ENCODE measurements at regions not wholly inside any gene's neighbourhood (a gene's known extent, or its start where the extent isn't known, plus 50 kb on each side); places are given as distances from the start of the nearest gene placed in this dataset.

DNA sequence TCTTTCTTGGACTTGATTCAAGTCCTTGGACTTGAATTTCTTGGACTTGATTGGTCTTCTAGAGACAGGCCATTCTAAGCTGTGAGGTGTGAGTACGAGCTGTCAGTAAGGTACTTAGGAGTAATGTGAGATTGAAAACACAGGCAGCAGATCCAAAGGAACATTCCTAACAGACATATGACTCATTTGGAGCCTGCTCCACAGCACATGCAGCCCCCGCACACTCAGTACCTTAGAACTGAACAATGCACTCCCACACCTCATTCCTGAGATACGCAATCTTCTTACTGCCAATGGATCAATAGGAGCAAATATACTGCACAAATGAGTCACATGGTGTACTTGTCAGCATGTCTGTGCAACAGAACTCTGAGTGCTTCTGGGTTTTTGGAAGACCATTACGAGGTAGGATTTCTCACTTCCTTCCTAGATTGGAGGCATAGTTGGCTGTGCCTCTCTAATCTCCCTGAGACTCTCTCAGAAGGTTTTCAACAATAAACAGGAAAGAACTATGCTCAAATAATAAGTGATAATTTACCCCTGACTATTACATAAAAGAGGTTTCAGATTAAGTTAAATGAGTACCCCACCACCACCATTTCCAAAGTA lies 243.1 kb downstream of the KCNA4 start:
- ATAC-seq (no peak), DNase-seq (no peak)
- Mint-ChIP-seq H3K36me3 (ENCODE audit: low read depth) (no peaks in the 10 kb centered on the region), H3K27me3 (no peaks in the 10 kb centered on the region), H3K4me3 (no peak overlapping the region), H3K9me3 (ENCODE audit: low read depth) (peaks cover 8% of the 10 kb centered on the region), H3K4me1 (no peaks in the 10 kb centered on the region), H3K27ac (no peak overlapping the region)
- POLR2A ChIA-PET, result no interaction called here
- CTCF ChIA-PET, result no interaction called here
- intact Hi-C loops (cut with DNase I, micrococcal nuclease), result no loop called here

DNA sequence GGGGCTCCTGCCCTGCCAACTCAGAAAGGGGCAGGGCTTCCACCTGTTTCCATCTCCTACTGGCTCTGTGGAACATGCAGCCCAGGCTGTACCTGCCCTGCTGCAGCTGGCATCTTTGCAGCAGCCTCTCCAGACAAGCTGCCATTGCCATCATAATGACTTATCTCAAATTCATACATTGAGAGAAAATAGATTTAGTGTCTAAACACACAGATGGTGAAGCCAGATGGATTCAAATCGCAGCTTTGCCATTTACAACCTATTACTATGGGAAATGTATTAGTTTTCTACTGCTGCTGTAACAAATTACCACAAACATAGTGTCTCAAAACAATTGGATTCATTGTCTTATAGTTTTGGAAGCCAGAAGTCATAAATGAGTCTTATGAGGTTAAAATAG lies 260.0 kb downstream of the KCNA4 start:
- Mint-ChIP-seq H3K4me1 (no peaks in the 10 kb centered on the region), H3K9me3 (ENCODE audit: low read depth) (peaks cover 6% of the 10 kb centered on the region), H3K27ac (no peak overlapping the region), H3K36me3 (ENCODE audit: low read depth) (no peaks in the 10 kb centered on the region), H3K4me3 (no peak overlapping the region), H3K27me3 (no peaks in the 10 kb centered on the region)
- CTCF ChIA-PET, result no interaction called here
- intact Hi-C loops (cut with DNase I, micrococcal nuclease), result no loop called here
- POLR2A ChIA-PET, result no interaction called here
- ATAC-seq (no peak), DNase-seq (no peak)

DNA sequence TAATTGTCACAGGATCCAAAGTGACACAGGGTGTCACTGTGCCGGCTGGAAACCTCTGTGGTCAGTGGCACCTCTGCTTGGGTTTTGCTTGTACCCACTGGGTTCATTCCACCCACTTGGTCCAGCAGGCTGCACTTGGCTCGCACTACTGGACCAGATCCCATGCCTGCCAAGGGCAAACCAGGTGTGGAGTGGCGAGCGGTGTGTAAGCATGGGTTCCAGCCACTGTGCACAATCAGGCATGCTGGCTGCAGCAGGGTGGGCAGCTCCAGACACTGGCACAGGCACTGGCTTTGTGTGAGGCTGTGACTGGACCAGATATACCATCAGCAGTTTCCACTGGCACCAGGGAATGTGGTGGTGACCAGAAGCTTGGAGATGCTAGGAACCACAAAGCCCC lies 261.4 kb downstream of the KCNA4 start:
- no peaks in the 10 kb centered on the region for H3K36me3 Mint-ChIP-seq (ENCODE audit: low read depth)
- no peak overlapping the region for H3K27ac Mint-ChIP-seq
- DNase-seq (no peak), ATAC-seq (no peak)
- no peaks in the 10 kb centered on the region for H3K4me1 Mint-ChIP-seq
- POLR2A ChIA-PET, result no interaction called here
- intact Hi-C loops (cut with DNase I, micrococcal nuclease), result no loop called here
- CTCF ChIA-PET, result no interaction called here
- H3K4me3 Mint-ChIP-seq, result no peak overlapping the region
- no peaks in the 10 kb centered on the region for H3K27me3 Mint-ChIP-seq
- H3K9me3 Mint-ChIP-seq (ENCODE audit: low read depth), result peaks cover 2% of the 10 kb centered on the region

DNA sequence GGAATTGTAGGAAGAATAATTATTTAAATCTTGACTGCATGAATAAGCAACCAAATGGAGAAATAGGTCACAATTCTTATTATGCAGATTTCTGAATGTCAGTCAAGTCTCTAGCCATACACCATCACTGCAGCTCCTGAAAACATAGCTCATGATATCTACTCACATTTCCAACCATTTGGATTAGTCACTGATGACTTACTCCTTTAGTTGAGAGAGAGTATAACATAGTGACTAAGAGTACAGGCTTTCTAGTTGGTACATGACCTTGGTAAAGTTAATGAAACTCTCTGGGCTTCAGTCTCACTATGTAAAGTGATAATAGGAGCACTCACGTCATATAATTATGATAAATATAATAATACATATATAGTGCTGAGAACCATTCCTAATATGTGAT lies 265.2 kb downstream of the KCNA4 start:
- Mint-ChIP-seq H3K36me3 (ENCODE audit: low read depth) (no peaks in the 10 kb centered on the region), H3K4me1 (no peaks in the 10 kb centered on the region), H3K27ac (no peak overlapping the region), H3K4me3 (no peak overlapping the region), H3K27me3 (no peaks in the 10 kb centered on the region), H3K9me3 (ENCODE audit: low read depth) (peaks cover 3% of the 10 kb centered on the region)
- ChIA-PET POLR2A (no interaction called here), CTCF (no interaction called here)
- intact Hi-C loops (cut with DNase I, micrococcal nuclease), result no loop called here
- ATAC-seq, result no peak
- DNase-seq, result no peak

DNA sequence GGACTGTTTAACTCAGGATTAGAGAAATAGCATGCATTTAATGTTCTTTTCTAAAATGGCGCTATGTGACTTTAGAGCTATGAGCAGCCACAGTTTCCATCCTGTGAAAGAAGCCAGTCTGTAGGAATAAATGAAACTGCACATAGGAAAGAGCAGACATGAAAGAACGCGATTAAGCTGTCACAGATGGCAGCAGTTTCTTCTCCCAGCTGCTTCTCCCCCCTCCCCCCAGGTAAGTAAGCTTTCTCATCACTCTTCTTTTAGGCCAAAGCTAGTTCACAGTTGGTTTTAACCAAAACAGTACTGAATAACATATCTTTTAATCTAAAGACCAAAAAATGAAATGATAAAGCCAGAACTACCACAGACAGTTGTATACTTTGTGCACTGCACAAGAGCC lies 266.4 kb downstream of the KCNA4 start:
- no peak for ATAC-seq
- Mint-ChIP-seq H3K9me3 (ENCODE audit: low read depth) (peaks cover 6% of the 10 kb centered on the region), H3K27ac (no peak overlapping the region), H3K4me1 (no peaks in the 10 kb centered on the region), H3K4me3 (no peak overlapping the region), H3K36me3 (ENCODE audit: low read depth) (no peaks in the 10 kb centered on the region), H3K27me3 (no peaks in the 10 kb centered on the region)
- CTCF ChIA-PET, result no interaction called here
- DNase-seq, result no peak
- intact Hi-C loops (cut with DNase I, micrococcal nuclease), result no loop called here
- POLR2A ChIA-PET, result no interaction called here

DNA sequence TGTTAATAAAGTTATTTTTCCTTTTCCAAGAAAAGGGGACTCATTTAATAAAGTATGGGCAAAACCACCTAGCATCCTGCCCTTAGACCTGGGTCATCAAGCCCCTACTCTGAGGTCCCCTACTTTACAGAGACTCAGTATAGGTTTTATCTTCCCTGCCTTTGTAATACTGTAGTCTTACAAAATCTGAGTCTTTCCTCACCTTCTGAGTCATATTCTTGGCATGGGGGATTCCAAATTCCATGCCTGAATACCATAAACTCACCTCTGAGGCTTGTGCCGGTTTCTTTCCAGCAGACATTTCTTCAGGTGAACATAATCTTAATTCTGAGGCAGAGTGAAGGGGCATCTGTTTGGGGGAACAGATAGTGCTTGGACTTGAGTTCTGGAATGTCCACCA lies 282.5 kb downstream of the KCNA4 start:
- ATAC-seq (no peak), DNase-seq (no peak)
- no peaks in the 10 kb centered on the region for H3K27me3 Mint-ChIP-seq
- H3K27ac Mint-ChIP-seq, result no peak overlapping the region
- no peaks in the 10 kb centered on the region for H3K36me3 Mint-ChIP-seq (ENCODE audit: low read depth)
- POLR2A ChIA-PET, result no interaction called here
- no peaks in the 10 kb centered on the region for H3K4me1 Mint-ChIP-seq
- peaks cover 1% of the 10 kb centered on the region for H3K9me3 Mint-ChIP-seq (ENCODE audit: low read depth)
- no peak overlapping the region for H3K4me3 Mint-ChIP-seq
- intact Hi-C loops (cut with DNase I, micrococcal nuclease), result no loop called here
- CTCF ChIA-PET, result no interaction called here

DNA sequence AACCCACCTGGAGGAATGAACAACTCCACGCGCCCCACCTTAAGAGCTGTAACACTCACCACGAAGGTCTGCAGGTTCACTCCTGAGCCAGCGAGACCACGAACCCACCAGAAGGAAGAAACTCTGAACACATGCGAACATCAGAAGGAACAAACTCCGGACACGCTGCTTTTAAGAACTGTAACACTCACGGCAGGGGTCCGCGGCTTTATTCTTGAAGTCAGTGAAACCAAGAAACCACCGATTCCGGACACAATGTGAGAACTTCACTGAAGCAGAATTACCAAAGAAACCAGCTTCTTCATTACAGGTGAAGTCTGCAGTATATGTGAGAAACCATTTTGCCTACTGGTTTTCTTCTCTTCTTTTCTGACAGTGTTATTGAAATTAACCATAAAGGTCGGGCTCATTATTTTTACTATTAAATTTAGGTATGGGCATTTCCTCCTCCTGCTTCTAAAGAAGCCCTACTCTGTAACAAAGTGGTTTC lies 303.0 kb downstream of the KCNA4 start:
- H3K9me3 Mint-ChIP-seq (ENCODE audit: low read depth), result peaks cover 7% of the 10 kb centered on the region
- intact Hi-C loops (cut with DNase I, micrococcal nuclease), result no loop called here
- no peak overlapping the region for H3K27ac Mint-ChIP-seq
- H3K4me3 Mint-ChIP-seq, result no peak overlapping the region
- H3K27me3 Mint-ChIP-seq, result no peaks in the 10 kb centered on the region
- ChIA-PET POLR2A (no interaction called here), CTCF (no interaction called here)
- no peaks in the 10 kb centered on the region for H3K4me1 Mint-ChIP-seq
- DNase-seq, result no peak
- no peak for ATAC-seq
- H3K36me3 Mint-ChIP-seq (ENCODE audit: low read depth), result no peaks in the 10 kb centered on the region

DNA sequence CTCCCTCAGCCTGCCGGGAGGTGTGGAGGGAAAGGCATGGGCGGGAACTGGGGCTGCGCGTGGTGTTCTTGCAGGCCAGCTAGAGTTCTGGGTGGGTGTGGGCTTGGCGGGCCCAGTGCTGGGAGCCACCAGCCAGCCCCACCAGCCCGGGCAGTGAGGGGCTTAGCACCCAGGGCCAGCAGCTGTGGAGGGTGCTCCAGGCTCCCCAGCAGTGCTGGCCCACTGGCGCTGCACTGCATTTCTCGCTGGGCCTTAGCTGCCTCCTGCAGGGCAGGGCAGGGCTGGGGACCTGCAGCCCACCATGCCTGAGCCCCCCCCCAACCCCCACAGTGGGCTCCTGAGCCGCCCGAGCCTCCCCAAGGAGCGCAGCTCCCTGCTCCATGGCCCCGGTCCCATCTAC lies 304.2 kb downstream of the KCNA4 start:
- DNase-seq (no peak), ATAC-seq (no peak)
- Mint-ChIP-seq H3K27me3 (no peaks in the 10 kb centered on the region), H3K27ac (no peak overlapping the region), H3K9me3 (ENCODE audit: low read depth) (peaks cover 7% of the 10 kb centered on the region), H3K4me1 (no peaks in the 10 kb centered on the region), H3K4me3 (no peak overlapping the region), H3K36me3 (ENCODE audit: low read depth) (no peaks in the 10 kb centered on the region)
- POLR2A ChIA-PET, result no interaction called here
- intact Hi-C loops (cut with DNase I, micrococcal nuclease), result no loop called here
- CTCF ChIA-PET, result no interaction called here

DNA sequence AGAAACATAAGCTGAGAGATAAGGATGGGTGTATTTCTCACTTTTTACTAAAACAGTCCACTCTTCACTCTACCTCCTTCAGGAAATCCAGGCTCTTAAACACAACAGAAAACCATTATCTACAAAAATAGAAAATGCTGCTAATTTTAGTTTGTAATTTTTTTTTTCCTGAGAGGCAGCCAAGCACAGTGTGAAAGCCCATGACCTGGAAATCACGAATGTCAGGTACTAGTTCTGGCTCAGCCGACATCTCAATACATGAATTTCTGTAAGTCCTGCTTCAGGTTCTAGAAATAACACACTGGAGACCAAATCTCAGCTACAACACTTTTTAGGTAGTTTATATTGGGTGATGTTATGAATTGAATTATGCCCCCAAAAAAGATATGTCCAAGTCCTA lies 308.9 kb downstream of the KCNA4 start:
- Mint-ChIP-seq H3K4me3 (no peak overlapping the region), H3K36me3 (ENCODE audit: low read depth) (no peaks in the 10 kb centered on the region)

DNA sequence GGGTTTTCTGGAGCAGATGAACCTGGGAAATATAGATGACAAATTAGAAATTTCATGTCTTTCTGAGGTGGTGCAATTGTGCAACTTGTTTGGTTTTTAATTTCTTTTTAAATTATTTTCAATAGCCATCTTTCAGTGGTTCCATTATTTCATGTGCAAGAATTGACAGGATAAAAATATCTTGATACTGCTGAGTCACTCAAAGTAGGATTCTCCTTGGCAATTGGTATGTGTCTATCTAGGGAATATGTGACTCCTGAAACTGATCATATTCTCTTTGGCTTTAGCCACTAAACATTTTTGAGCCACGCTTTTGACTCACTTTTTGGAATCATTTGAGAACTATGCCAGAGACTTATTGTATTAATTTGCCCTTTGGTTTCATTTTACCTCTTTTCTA lies 331.5 kb downstream of the KCNA4 start:
- no peaks in the 10 kb centered on the region for H3K27me3 Mint-ChIP-seq
- no peaks in the 10 kb centered on the region for H3K4me1 Mint-ChIP-seq
- H3K4me3 Mint-ChIP-seq, result no peak overlapping the region
- ChIA-PET CTCF (no interaction called here), POLR2A (no interaction called here)
- ATAC-seq (no peak), DNase-seq (no peak)
- intact Hi-C loops (cut with DNase I, micrococcal nuclease), result no loop called here
- H3K27ac Mint-ChIP-seq, result no peak overlapping the region
- H3K36me3 Mint-ChIP-seq (ENCODE audit: low read depth), result no peaks in the 10 kb centered on the region
- H3K9me3 Mint-ChIP-seq (ENCODE audit: low read depth), result peaks cover 3% of the 10 kb centered on the region

More for the DNA sequence above, 308.9 kb downstream of the KCNA4 start:
- ChIA-PET POLR2A (no interaction called here), CTCF (no interaction called here)
- H3K9me3 Mint-ChIP-seq (ENCODE audit: low read depth), result peaks cover 10% of the 10 kb centered on the region
- H3K27me3 Mint-ChIP-seq, result no peaks in the 10 kb centered on the region
- no peak for ATAC-seq
- no peak for DNase-seq
- intact Hi-C loops (cut with DNase I, micrococcal nuclease), result no loop called here
- H3K27ac Mint-ChIP-seq, result no peak overlapping the region
- no peaks in the 10 kb centered on the region for H3K4me1 Mint-ChIP-seq

DNA sequence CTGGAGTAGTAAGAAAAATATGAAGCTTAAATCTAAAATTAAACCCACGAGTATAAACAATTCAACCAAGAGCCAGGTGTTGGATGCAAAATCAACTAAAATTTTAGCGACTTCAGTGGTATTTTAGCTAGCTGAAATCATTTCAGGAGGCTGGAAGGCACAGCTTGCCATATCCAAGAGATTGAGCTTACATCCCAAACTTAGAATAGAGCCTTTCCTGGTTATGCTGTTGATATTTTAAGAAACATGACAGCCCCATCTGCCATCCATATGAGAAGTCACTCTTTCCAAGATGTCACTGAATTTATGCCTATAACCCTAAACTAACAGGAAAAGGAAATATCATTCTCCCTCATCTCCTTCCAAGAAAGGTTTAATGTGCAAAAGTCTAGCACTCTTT lies 334.0 kb downstream of the KCNA4 start:
- Mint-ChIP-seq H3K9me3 (ENCODE audit: low read depth) (peaks cover 3% of the 10 kb centered on the region), H3K36me3 (ENCODE audit: low read depth) (no peaks in the 10 kb centered on the region), H3K4me1 (no peaks in the 10 kb centered on the region), H3K27me3 (no peaks in the 10 kb centered on the region), H3K4me3 (no peak overlapping the region), H3K27ac (no peak overlapping the region)
- ChIA-PET POLR2A (no interaction called here), CTCF (no interaction called here)
- DNase-seq (no peak), ATAC-seq (no peak)
- intact Hi-C loops (cut with DNase I, micrococcal nuclease), result no loop called here

DNA sequence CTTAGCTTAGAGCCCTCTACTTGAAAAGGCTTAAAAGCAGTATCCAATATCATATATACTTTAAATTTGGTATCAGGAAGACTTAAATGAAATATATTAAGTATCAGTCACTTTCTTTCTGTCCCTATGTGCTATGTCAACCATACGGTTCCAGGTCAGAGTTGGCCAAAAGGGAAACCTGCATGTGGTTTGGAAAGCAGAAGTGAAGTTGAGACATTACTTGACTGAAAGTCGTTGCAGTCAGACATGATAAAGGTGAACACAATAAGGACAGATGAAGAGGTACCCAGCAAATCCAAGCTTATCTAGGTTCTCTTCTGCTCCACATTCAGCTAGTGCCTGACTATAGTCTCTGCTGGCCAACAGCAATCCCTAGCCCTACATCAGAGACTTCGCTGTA lies 336.8 kb downstream of the KCNA4 start:
- H3K27me3 Mint-ChIP-seq, result no peaks in the 10 kb centered on the region
- peaks cover 9% of the 10 kb centered on the region for H3K9me3 Mint-ChIP-seq (ENCODE audit: low read depth)
- CTCF ChIA-PET, result no interaction called here
- no peak overlapping the region for H3K4me3 Mint-ChIP-seq
- no peak for DNase-seq
- H3K4me1 Mint-ChIP-seq, result no peaks in the 10 kb centered on the region
- intact Hi-C loops (cut with DNase I, micrococcal nuclease), result no loop called here
- no peaks in the 10 kb centered on the region for H3K36me3 Mint-ChIP-seq (ENCODE audit: low read depth)
- no peak for ATAC-seq
- no peak overlapping the region for H3K27ac Mint-ChIP-seq
- POLR2A ChIA-PET, result no interaction called here

DNA sequence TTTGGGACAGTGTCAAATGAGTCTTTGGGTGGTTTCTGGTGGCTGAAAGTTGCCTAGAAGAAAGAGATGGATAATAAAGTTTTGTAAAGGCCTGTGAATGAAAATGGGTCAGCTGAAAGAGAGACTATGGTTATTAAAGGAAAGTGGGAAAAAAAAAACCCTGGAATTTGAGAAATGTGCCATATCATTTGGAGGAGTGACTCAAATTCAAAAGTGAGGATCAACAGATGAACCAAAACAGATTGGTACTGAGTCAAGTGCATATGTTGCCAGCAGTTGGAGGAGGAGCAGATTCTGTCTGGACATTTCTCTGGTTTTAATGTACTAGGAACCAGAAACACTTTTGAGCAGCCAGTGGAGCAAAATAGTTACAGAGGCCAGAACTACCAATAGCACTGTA lies 339.8 kb downstream of the KCNA4 start:
- intact Hi-C loops (cut with DNase I, micrococcal nuclease), result no loop called here
- H3K36me3 Mint-ChIP-seq (ENCODE audit: low read depth), result no peaks in the 10 kb centered on the region
- ChIA-PET CTCF (no interaction called here), POLR2A (no interaction called here)
- no peak for DNase-seq
- H3K4me1 Mint-ChIP-seq, result no peaks in the 10 kb centered on the region
- no peak overlapping the region for H3K27ac Mint-ChIP-seq
- no peak for ATAC-seq
- H3K4me3 Mint-ChIP-seq, result no peak overlapping the region
- no peaks in the 10 kb centered on the region for H3K27me3 Mint-ChIP-seq
- H3K9me3 Mint-ChIP-seq (ENCODE audit: low read depth), result peaks cover 10% of the 10 kb centered on the region

All from activated CD4-positive, alpha-beta T cell treated with anti-CD3 and anti-CD28 coated beads for 36 hours (primary cell).